Mucosa of descending colon (tissue), 3 donors: ENCODE measurements at regions not wholly inside any gene's neighbourhood (a gene's known extent, or its start where the extent isn't known, plus 50 kb on each side); places are given as distances from the start of the nearest gene placed in this dataset.

Experiments used
- ATAC-seq: fragments of 200-7000 bp; cut with Tn5 transposase; one replicate; pipeline ENCODE4 v1.9.1; 2020; ENCODE audit warnings: mild to moderate bottlenecking, moderate library complexity
- DNase-seq, 3 donors: peaks; one replicate each; pipeline ENCODE4 v3.0.0-alpha.2; 2020
- H3K36me3 ChIP-seq: fragments of 200-600 bp; one replicate; pipeline ENCODE4 v1.8.0; 2021; ENCODE audit warnings: low read depth, mild to moderate bottlenecking
- H3K4me1 ChIP-seq: fragments of 200-600 bp; one replicate; pipeline ENCODE4 v1.8.0; 2021; ENCODE audit warnings: low read depth, mild to moderate bottlenecking
- H3K4me3 ChIP-seq: fragments of 200-600 bp; one replicate; pipeline ENCODE4 v1.8.0; 2021; ENCODE audit warnings: mild to moderate bottlenecking
- H3K9me3 ChIP-seq: fragments of 200-600 bp; one replicate; pipeline ENCODE4 v1.8.0; 2021; ENCODE audit warnings: mild to moderate bottlenecking
- intact Hi-C, 2 donors: fragments of 100-400 bp; cut with DNase I in 1 of 2; cut with micrococcal nuclease in 1 of 2; formaldehyde crosslinking; loops; one replicate each; pipeline versions ENCODE4 v1.11.0 to v1.11.1; 2022; cut with DNase I, micrococcal nuclease
- TF ChIP-seq, protein P1 (sequence below): fragments of 200-600 bp; IDR thresholded peaks from one replicate; pipeline ENCODE4 v1.8.0; 2022; ENCODE audit warnings: antibody characterized with exemption, mild to moderate bottlenecking
- donor health status: DM: no; HTN: no; CAD: no; lungs with moderate emphysema.
- donor health status: DM: no; HTN: no; CAD: no.
- donor health status: DM: no; HTN: yes; CAD: no.

DNA sequence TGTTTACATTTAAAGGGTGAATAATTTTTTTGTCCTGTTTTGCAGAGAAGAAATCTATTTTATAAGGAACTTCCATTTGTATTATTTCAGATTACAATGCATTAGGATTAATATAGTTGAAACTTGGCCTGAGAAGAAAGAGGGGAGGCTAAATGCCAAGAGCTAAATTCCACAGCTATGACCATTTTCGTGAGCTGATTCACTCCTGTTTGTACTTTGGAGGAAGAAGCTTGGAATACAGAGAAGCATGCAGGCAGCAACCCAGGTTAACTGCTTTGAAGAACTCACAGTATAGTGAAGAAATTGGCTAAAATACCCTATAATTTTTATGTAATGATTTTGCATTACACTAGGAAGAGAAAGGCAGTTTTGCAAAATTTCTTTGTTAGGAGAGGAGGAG lies 309.4 kb upstream of the KLF12 start:
- H3K36me3 ChIP-seq = no peaks in the 10 kb centered on the region
- DNase-seq = no peak
- H3K4me1 ChIP-seq = no peaks in the 10 kb centered on the region
- ATAC-seq = no peak
- H3K9me3 ChIP-seq = no peaks in the 10 kb centered on the region
- TF ChIP-seq, protein P1, sequence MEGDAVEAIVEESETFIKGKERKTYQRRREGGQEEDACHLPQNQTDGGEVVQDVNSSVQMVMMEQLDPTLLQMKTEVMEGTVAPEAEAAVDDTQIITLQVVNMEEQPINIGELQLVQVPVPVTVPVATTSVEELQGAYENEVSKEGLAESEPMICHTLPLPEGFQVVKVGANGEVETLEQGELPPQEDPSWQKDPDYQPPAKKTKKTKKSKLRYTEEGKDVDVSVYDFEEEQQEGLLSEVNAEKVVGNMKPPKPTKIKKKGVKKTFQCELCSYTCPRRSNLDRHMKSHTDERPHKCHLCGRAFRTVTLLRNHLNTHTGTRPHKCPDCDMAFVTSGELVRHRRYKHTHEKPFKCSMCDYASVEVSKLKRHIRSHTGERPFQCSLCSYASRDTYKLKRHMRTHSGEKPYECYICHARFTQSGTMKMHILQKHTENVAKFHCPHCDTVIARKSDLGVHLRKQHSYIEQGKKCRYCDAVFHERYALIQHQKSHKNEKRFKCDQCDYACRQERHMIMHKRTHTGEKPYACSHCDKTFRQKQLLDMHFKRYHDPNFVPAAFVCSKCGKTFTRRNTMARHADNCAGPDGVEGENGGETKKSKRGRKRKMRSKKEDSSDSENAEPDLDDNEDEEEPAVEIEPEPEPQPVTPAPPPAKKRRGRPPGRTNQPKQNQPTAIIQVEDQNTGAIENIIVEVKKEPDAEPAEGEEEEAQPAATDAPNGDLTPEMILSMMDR = no peak
- H3K4me3 ChIP-seq = no peak overlapping the region
- intact Hi-C loops = no loop called here

DNA sequence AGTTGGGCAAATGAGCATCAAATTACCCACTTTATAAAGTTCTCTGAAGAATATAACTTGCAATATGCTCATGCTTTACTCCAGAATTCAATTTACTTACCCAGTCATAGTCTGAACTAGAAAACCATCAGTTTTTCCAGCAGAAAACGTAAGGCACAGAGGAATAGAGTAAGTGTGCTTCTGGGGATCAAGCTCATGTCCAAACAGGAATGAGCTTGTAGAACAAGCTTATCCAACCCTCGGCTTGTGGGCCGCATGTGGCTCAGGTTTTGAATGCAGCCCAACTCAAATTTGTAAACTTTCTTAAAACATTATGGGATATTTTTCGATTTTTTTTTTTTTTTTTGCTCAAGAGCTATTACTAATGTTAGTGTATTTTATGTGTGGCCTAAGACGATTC lies 308.5 kb upstream of the KLF12 start:
- Histone ChIP-seq H3K4me1 (no peaks in the 10 kb centered on the region), H3K9me3 (no peaks in the 10 kb centered on the region), H3K36me3 (no peaks in the 10 kb centered on the region), H3K4me3 (no peak overlapping the region)
- DNase-seq = no peak
- TF ChIP-seq, protein P1 = no peak
- ATAC-seq = no peak
- intact Hi-C loops = no loop called here

DNA sequence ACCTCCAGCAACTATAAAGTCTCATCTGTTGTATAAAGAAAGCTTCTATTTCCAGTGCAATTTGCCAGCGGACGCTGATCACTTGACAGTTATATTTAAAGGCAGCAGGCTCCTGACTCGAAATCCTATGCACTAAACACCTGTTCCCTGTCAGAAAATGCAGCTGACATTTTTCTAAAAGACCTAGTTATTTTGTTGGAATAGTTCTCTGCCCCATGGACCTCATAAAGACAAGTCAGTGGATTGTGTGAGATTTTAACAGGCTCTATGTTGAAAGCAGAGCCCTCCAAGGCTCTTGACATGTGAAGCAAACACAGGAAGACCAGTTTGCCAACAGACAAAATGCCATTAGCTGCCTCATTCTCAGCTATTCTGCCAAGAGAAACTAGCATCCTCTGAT lies 304.7 kb upstream of the KLF12 start:
- Histone ChIP-seq H3K4me3 (no peak overlapping the region), H3K9me3 (no peaks in the 10 kb centered on the region), H3K4me1 (no peaks in the 10 kb centered on the region), H3K36me3 (no peaks in the 10 kb centered on the region)
- TF ChIP-seq, protein P1 = no peak
- intact Hi-C loops = no loop called here
- no peak for ATAC-seq
- no peak for DNase-seq

DNA sequence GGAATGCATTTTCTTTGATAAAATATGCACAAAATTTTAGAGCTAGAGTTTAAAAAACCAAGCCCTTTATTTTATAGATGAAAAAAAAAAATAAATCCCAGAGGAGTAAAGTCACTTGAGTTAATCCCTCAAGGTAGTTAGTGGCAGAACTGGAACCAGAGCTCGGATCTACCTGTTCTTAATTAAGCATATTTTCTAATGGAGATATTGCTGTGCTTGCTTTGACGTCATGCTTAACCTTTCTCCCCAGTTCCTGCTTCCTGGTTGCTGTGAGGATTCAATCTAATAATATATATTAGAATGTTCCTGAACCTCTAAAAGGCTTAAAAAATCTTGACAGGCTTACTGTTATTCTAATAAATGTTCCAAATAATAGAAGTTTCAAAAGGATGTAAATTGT lies 300.6 kb upstream of the KLF12 start:
- no peak for ATAC-seq
- TF ChIP-seq, protein P1 = no peak

DNA sequence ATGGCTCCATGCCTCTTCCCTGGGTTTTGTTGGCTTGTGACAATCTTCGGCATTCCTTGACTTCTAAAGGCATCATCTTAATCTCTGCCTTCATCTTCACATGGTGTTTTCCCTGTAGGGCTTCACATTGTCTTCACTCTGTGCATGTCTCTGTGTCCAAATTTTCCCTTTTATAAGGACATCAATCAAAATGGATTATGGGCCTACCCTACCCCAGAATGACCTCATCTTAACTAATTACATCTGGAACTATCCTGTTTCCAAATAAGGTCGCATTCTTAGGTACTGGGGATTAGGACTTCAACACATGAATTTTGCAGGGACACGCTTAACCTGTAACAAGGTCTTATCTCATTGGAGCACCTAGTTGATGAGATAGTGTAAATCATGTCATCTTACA lies 290.3 kb upstream of the KLF12 start:
- TF ChIP-seq, protein P1 = no peak

More for the DNA sequence above, 300.6 kb upstream of the KLF12 start:
- no peaks in the 10 kb centered on the region for H3K4me1 ChIP-seq
- no peaks in the 10 kb centered on the region for H3K36me3 ChIP-seq
- no peak overlapping the region for H3K4me3 ChIP-seq
- intact Hi-C loops = no loop called here
- no peak for DNase-seq
- H3K9me3 ChIP-seq = no peaks in the 10 kb centered on the region

DNA sequence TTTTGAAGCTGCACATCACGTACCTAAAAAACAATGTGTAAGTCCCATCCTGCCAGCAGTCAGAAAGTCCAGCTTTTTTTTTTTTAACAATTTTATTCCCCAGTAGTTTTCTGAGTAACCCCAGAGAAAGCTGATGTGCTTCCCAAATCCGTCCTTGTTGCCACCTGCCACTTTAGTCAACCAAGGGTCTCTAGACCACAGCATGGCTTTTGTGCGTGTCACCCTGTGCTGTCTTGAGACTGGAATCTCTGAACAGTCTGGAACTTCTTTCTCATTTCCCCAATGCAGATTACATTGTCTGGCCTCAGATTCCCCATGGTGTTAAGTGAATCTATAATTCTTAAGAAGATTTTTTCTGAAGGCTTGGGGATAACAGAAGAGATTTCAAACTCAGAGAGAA lies 289.2 kb upstream of the KLF12 start:
- no peaks in the 10 kb centered on the region for H3K36me3 ChIP-seq
- DNase-seq (no peak), ATAC-seq (no peak)
- no peaks in the 10 kb centered on the region for H3K9me3 ChIP-seq
- TF ChIP-seq, protein P1 = no peak
- intact Hi-C loops = no loop called here
- H3K4me3 ChIP-seq = no peak overlapping the region
- no peaks in the 10 kb centered on the region for H3K4me1 ChIP-seq

More for the DNA sequence above, 290.3 kb upstream of the KLF12 start:
- Histone ChIP-seq H3K4me1 (no peaks in the 10 kb centered on the region), H3K9me3 (no peaks in the 10 kb centered on the region), H3K36me3 (no peaks in the 10 kb centered on the region), H3K4me3 (no peak overlapping the region)
- DNase-seq (no peak), ATAC-seq (no peak)
- intact Hi-C loops = no loop called here
